ENCODE measurements at regions not wholly inside any gene's neighbourhood (a gene's known extent, or its start where the extent isn't known, plus 50 kb on each side); places are given as distances from the start of the nearest gene placed in this dataset.

DNA sequence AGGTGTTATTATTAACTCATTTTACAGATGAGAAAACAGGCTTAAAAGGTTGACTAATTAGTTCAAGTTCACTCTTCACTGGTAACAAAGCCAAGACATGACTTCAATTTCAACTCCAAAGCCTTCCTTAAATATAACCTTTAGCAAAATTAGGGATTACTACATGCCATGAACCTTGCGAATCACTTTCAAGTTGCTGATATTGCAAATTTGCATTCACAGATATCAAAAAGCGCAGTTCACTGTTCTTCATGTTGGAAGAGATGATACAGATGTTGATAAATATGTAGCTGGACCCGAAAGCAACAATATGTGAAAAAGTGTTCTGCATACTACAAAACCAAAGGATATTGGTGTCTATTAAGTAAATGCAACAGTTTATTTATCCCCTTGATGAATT lies 210.8 kb upstream of the GYPA start:
- TF ChIP-seq, protein P1, sequence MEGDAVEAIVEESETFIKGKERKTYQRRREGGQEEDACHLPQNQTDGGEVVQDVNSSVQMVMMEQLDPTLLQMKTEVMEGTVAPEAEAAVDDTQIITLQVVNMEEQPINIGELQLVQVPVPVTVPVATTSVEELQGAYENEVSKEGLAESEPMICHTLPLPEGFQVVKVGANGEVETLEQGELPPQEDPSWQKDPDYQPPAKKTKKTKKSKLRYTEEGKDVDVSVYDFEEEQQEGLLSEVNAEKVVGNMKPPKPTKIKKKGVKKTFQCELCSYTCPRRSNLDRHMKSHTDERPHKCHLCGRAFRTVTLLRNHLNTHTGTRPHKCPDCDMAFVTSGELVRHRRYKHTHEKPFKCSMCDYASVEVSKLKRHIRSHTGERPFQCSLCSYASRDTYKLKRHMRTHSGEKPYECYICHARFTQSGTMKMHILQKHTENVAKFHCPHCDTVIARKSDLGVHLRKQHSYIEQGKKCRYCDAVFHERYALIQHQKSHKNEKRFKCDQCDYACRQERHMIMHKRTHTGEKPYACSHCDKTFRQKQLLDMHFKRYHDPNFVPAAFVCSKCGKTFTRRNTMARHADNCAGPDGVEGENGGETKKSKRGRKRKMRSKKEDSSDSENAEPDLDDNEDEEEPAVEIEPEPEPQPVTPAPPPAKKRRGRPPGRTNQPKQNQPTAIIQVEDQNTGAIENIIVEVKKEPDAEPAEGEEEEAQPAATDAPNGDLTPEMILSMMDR (IDR thresholded peaks at IDR 0.05), result no peak
- TF ChIP-seq POLR2AphosphoS5 (IDR thresholded peaks at IDR 0.05; ENCODE audit: low read depth, low read length), result no peak
